WTC11 (cell line): ENCODE measurements at regions not wholly inside any gene's neighbourhood (a gene's known extent, or its start where the extent isn't known, plus 50 kb on each side); places are given as distances from the start of the nearest gene placed in this dataset.

Experiments
- AFF4 ChIP-seq: sonication (generic); formaldehyde crosslinking; IDR thresholded peaks from 2 replicates; pipeline ENCODE4 v1.8.1; 2023; ENCODE audit warnings: mild to moderate bottlenecking, missing genetic modification reagents, borderline replicate concordance
- EMX1 ChIP-seq: fragments of 250-450 bp; sonication (Bioruptor Pico); IDR thresholded peaks from 2 replicates; pipeline ENCODE4 v1.8.0; 2021; ENCODE audit warnings: mild to moderate bottlenecking
- TF ChIP-seq, protein P1 (sequence below): sonication (generic); formaldehyde crosslinking; IDR thresholded peaks from 2 replicates; pipeline ENCODE4 v1.8.0; 2022; ENCODE audit warnings: missing genetic modification reagents

DNA sequence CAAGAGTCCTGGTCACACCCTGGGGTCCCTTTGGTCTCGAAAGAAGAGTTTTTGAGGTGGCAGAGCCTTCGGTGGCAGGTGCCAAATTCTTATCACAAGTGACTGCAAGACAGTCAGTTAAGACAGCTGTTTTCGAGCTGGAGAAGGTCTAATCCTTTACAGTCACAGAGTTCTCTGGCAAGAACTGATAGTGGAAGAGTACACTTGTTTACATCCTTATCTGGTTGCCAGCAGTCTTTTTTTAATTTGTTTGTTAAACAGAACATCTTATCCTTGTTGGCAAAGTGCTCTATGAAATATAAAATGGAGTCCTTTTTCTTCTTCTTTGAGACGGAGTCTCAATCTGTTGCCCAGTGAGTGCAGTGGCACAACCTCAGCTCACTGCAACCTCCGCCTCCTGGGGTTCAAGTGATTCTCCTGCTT, 50.4 kb upstream of the ELOVL6 start (continued):
- no peak for TF ChIP-seq AFF4 (CRISPR knock-in tag)
- TF ChIP-seq EMX1: no peak
- TF ChIP-seq, protein P1, sequence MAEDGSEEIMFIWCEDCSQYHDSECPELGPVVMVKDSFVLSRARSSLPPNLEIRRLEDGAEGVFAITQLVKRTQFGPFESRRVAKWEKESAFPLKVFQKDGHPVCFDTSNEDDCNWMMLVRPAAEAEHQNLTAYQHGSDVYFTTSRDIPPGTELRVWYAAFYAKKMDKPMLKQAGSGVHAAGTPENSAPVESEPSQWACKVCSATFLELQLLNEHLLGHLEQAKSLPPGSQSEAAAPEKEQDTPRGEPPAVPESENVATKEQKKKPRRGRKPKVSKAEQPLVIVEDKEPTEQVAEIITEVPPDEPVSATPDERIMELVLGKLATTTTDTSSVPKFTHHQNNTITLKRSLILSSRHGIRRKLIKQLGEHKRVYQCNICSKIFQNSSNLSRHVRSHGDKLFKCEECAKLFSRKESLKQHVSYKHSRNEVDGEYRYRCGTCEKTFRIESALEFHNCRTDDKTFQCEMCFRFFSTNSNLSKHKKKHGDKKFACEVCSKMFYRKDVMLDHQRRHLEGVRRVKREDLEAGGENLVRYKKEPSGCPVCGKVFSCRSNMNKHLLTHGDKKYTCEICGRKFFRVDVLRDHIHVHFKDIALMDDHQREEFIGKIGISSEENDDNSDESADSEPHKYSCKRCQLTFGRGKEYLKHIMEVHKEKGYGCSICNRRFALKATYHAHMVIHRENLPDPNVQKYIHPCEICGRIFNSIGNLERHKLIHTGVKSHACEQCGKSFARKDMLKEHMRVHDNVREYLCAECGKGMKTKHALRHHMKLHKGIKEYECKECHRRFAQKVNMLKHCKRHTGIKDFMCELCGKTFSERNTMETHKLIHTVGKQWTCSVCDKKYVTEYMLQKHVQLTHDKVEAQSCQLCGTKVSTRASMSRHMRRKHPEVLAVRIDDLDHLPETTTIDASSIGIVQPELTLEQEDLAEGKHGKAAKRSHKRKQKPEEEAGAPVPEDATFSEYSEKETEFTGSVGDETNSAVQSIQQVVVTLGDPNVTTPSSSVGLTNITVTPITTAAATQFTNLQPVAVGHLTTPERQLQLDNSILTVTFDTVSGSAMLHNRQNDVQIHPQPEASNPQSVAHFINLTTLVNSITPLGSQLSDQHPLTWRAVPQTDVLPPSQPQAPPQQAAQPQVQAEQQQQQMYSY (CRISPR knock-in tag): no peak
